Suppressor macrophage (primary cell): ENCODE measurements at regions not wholly inside any gene's neighbourhood (a gene's known extent, or its start where the extent isn't known, plus 50 kb on each side); places are given as distances from the start of the nearest gene placed in this dataset.
"Not testable (repeated sequence)": the region's sequence is repeated elsewhere in the genome, so short reads cannot be mapped to it uniquely, and the experiment has no call there.

Source experiments
- DNase-seq, 4 experiments: peaks; one replicate each; pipeline ENCODE4 v3.0.0-alpha.2; 2020 to 2022

DNA sequence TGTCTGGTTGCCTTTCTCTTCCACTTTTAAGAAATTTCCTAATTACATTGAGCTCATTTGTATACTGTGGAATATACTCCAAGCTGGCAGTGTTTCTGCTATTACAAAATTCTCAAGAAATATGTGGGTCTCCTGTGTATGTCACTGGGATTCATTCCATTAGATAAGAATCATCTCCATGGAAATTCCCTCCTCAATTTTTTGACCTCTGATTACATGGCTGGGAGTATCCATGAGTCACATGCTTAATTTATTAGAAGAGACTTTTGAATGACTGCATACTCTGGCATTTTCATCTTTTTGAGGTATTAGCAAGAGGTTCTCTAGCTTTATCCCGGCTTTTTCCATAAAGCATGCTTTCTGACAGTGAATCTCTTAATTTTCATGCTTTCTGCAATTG, 665.5 kb upstream of the CNTNAP5 start:
- DNase-seq: no peak

DNA sequence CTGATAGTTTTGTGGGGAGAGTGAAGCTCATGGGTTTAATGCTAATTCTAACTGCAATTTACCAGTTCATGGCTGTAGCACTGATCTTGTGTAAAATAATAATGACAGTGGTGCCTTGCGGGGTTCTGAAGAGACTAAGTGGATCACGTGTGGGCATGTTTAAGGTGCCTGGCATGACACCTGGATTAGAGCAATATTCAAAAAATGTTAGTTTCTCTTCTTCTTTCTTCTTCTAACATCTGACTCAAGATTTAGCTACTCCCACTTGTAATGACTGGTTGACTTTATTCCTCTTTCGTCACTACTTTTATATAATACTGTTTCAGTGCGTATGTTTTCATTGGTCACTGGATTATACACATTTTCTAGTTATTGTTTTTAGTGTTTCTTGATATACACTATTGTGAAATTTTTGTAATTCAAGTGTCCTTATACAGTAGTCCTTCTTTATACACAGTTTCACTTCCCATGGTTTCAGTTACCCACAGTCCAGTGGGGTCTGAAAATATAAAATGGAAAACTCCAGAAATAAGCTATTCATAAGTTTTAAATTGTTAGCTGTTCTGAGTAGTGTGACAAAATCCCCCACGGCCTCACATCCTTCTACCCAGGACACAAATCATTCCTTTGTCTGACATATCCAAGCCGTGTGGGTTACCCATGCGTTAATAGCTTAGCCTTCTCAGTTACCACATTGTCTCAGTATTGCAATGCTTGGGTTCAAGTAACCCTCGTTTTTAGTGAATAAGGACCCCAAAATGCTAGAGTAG, 662.2 kb upstream of the CNTNAP5 start:
- DNase-seq: no peak

DNA sequence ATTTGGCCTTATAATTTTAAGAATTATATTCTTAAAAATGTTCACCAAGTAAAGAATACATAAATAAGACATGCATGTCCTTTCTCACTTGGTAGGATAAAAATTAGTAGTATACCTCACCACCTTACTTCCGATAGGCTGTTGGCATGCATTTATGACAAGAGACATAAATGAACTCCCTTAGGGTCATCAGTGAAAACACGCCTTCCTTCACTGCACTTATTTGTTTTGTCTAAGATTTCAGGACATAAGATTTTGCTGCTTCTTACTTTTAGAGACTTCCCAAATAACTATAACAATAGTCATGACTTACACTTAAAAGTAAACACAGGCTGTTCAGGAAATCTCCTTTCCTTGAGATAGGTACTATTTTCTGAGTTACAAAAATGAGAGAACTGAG, 661.3 kb upstream of the CNTNAP5 start:
- no peak for DNase-seq

- DNase-seq: no peak
These were observed 660.7 kb upstream of the CNTNAP5 start for GRCh38 chr2:123364243-123364896.

GRCh38 chr2:123366239-123366837, 658.7 kb upstream of the CNTNAP5 start:
- no peak for DNase-seq

DNA sequence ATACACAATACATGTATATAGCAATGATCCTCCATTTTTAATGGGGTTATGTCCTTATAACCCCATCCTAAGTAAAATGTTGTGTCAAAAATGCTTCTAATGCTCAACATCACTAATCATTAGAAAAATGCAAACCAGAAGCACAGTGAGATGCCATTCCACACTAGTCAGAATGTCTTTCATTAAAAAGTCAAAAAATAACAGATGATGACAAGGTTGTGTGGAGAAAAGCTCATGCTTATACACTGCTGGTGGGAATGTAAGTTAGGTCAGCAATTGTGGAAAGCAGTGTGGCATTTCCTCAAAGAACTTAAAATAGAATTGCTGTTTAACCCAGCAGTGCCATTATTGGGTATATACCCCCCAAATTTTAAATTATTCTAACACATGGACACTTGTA, 654.9 kb upstream of the CNTNAP5 start:
- no peak for DNase-seq

DNA sequence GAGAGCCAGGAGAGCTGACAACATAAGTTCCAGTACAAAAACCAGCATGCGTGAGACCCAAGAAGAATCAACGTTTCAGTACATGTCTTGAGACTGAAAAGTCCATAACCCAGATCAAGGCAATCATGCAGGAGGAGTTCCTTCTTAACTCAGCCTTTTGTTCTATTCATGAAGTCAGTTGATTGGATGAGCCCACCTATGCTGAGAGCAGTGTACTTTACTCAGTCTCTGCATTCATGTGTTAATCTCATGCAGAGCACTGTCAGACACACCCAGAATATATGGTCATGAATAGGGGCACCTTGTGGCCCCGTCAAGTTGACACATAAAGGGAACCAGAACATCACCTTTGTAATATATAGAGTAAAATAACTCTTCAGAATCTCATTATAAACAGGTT, 653.6 kb upstream of the CNTNAP5 start:
- no peak for DNase-seq

DNA sequence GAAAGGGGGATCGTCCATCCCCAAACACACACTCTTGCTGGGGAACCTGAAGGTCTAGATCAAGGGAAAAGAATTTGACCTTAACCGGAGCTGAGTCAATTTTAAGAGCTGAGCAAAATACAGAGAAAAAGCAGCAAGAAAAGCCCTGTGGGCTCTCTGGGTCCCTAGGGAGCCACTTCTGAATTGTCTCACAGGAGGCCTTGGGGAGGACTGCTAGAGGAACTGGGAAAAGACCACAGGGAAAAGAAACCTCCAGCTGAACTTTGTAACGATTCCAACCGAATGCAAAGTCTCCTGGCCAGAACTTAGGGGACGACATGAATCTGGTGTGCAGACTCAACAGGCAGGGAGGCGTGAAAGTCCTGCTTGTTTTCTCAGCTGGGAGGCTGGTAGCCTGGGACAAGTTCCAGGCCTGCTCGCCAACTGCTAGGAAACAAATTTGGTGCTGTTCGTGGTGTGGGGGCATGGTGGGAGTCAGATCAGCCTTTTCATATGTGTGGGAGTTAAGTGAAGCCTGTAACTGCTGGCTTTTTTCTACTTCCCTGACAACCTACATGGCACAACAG, 644.6 kb upstream of the CNTNAP5 start:
- DNase-seq: no peak

- DNase-seq: no peak
These were observed 609.4 kb upstream of the CNTNAP5 start for GRCh38 chr2:123415678-123416077.

DNA sequence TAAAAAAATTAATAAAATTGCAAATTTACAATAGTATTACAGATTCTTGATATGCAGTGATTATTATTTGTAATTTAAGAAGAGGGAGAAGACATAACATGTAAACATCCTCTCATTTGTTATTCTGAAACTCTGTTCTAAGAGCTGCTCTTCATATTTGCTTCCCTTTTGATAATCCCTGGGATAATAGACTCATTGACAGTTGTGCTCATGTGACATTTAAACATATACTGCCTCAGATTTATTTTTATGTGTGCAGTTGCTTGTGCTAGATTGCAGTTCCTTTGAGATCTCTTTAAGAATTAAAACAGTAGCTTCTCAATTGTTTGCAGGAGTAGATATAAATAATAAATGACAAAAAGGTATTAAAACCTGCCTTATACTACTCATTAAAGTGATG, 605.1 kb upstream of the CNTNAP5 start:
- DNase-seq: no peak

DNA sequence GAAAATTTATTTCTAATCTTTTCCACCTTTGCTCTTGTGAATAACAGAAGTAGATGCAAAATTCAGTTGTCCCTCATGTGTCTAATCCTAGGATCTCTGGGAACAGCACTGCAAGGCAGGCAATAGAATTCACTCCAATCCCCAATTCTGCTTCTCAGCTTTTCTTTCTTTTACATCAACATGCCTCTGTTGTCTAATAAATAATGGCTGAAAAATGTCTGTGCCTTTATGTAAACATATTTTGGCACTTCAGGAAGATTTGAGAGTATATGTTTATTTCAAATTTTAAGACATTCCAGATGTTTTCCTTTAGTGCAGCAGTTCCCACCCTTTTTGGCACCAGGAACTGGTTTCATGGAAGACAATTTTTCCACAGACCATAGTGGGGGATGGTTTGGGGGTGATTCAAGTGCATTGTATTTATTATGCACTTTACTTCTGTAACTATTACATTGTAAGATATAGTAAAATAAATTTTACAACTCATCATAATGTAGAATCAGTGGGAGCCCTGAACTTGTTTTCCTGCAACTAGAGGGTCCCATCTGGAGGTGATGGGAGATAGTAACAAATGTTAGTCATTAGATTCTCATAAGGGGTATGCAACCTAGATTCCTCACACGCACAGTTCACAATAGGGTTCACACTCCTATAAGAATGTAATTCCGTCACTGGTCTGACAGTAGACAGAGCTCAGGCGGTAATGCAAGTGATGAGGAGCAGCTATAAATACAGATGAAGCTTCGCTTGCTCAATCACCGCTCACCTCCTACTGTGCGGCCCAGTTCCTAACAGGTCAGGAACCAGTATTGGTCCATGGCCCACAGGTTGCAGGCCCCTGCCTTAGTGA, 590.3 kb upstream of the CNTNAP5 start:
- DNase-seq: no peak

DNA sequence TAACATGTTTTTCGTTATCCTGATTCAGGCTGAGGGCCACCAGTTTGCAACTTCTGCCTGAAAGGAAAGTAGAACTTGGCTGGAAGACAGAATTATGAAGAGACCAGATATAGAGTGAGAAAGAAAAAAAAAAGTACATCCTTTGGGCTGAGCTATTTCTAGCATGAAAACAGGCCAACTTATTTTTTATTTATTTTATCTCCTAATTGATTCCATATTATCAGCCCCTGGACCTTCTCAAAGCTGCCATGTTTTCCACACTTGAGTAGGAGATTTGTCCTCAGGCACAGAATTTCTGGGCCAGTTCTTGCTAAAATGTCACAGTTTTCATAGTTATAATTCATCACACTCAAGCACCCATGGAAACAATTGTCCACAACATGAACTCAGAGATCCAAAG, 586.8 kb upstream of the CNTNAP5 start:
- no peak for DNase-seq

DNA sequence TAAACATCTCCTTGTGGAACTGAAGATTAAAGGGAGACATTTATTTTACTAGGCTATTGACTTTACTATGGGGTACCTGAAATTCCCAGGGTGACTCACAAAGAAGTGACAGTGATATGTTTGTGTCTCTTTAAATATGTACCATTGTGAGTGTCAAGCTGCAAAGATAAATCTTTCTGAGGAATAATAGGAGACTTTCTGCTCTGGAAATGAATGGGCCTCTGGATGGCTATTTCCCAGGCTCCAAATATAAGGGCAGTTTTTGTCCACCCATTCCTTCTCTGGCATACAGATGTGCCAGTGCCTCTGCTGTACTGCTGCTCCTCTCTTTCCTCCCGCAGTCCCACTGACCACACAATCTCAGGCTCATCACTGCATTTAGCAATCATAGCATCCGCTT, 586.4 kb upstream of the CNTNAP5 start:
- no peak for DNase-seq

- no peak for DNase-seq
These were observed 576.3 kb upstream of the CNTNAP5 start for GRCh38 chr2:123448801-123449200.

- DNase-seq: no peak
These were observed 573.5 kb upstream of the CNTNAP5 start for GRCh38 chr2:123451542-123451941.

- DNase-seq: no peak
These were observed 571.9 kb upstream of the CNTNAP5 start for GRCh38 chr2:123453046-123453700.

- DNase-seq: no peak
These were observed 571.3 kb upstream of the CNTNAP5 start for GRCh38 chr2:123453772-123454171.

- not testable (repeated sequence) for DNase-seq
These were observed 569.9 kb upstream of the CNTNAP5 start for GRCh38 chr2:123455234-123455633.

DNA sequence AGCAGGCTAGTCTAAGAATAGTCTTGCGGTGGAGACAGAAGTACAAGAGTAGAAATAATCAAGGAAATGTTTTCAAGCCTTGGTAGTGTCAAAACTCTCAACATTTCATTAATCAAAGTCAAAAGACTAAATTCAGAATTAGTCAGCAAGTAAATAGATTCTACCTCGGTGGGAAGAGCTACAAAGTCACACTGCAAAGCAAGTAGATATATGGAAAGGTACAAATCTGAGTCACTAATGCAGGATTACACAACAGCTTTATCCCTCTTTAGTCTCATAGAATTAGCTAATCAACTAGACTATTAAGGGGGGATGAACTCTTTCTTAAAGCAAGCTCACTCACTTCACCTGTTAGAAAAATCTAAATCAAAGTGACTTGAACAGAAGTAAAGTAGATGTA, 568.7 kb upstream of the CNTNAP5 start:
- DNase-seq: no peak

- DNase-seq: no peak
These were observed 561.2 kb upstream of the CNTNAP5 start for GRCh38 chr2:123463886-123464285.

GRCh38 chr2:123468071-123468470, 557.0 kb upstream of the CNTNAP5 start:
- DNase-seq: no peak

GRCh38 chr2:123481406-123481805, 543.7 kb upstream of the CNTNAP5 start:
- DNase-seq: no peak
